Endothelial cell (in vitro differentiated cells): ENCODE measurements at regions not wholly inside any gene's neighbourhood (a gene's known extent, or its start where the extent isn't known, plus 50 kb on each side); places are given as distances from the start of the nearest gene placed in this dataset.

ENCODE experiments used
- DNase-seq: peaks from one replicate; pipeline ENCODE4 v3.0.0; 2021; ENCODE audit warnings: low spot score
- H3K27ac Mint-ChIP-seq: one replicate; pipeline ENCODE4 v1.8.0; 2021; ENCODE audit warnings: mixed read lengths, inconsistent platforms; ENCODE audit not compliant: unreplicated experiment
- H3K27me3 Mint-ChIP-seq: one replicate; pipeline ENCODE4 v1.8.0; 2021; ENCODE audit warnings: mild to moderate bottlenecking, moderate library complexity, mixed read lengths, inconsistent platforms; ENCODE audit not compliant: unreplicated experiment
- H3K36me3 Mint-ChIP-seq: one replicate; pipeline ENCODE4 v1.8.0; 2021; ENCODE audit warnings: mild to moderate bottlenecking, low read depth, mixed read lengths, inconsistent platforms; ENCODE audit not compliant: unreplicated experiment
- H3K4me1 Mint-ChIP-seq: one replicate; pipeline ENCODE4 v1.8.0; 2021; ENCODE audit warnings: mild to moderate bottlenecking, mixed read lengths, inconsistent platforms; ENCODE audit not compliant: unreplicated experiment
- H3K4me3 Mint-ChIP-seq: one replicate; pipeline ENCODE4 v1.8.0; 2021; ENCODE audit warnings: mild to moderate bottlenecking, mixed read lengths, inconsistent platforms; ENCODE audit not compliant: unreplicated experiment
- H3K9me3 Mint-ChIP-seq: one replicate; pipeline ENCODE4 v1.8.0; 2021; ENCODE audit warnings: mixed read lengths, inconsistent platforms; ENCODE audit not compliant: unreplicated experiment
- TF ChIP-seq, protein P1 (sequence below): fragments of 200-600 bp; sonication (generic); IDR thresholded peaks from one replicate; pipeline ENCODE4 v1.5.0; 2021; ENCODE audit warnings: antibody characterized with exemption; ENCODE audit not compliant: unreplicated experiment

DNA sequence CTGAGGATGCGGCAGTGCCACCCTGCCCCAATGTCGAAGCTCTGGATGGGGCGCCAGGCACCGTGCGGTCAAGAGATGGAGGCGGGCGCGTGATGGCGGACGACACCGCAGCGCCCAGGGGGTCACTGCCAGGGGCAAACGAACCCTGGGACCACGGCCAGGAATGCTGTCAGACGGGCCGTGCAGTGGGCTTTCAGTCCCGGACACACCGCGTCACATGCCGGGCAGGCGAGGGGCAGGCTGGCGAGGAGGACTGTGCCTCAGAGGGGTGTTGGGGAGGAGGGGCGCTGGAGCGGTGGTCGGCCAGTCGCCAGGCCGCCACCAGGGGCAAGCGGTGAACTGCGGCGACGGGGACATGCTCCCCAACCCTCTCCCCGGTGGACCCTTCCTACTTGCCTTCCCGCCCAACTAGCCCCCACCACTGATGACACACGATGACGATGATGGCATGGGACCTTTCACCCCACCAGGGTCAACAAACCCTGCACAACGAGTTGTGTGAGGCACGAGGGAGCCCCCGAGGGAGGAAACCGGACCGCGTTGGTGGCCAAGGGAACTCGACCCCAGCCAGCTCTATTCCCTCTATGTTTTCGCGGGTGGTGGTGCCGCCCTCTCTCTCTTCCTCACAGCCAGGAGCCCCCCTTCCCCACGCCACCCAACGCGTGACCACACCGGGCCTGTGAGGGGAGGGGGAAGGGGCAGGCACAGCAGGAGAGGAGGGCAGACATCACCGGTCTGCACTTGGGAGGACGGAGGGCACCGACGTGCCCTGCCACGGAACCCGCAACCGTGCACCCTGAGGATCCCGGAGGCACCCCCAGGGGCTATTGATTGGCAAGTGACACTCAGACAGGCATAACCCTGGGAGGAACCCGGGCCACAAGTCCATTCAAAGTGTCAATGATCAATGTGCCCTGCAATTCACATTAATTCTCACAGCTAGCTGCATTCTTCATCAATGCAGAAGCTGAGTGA lies 1960.9 kb upstream of the DEFB115 start:
- H3K36me3 Mint-ChIP-seq = peaks cover 17% of the 10 kb centered on the region
- peaks cover 19% of the 10 kb centered on the region for H3K27me3 Mint-ChIP-seq
- H3K27ac Mint-ChIP-seq = no peak overlapping the region
- H3K9me3 Mint-ChIP-seq = peaks cover 34% of the 10 kb centered on the region
- H3K4me3 Mint-ChIP-seq = peak overlapping the region; percentile 77
- no peak for DNase-seq
- no peaks in the 10 kb centered on the region for H3K4me1 Mint-ChIP-seq
- TF ChIP-seq, protein P1, sequence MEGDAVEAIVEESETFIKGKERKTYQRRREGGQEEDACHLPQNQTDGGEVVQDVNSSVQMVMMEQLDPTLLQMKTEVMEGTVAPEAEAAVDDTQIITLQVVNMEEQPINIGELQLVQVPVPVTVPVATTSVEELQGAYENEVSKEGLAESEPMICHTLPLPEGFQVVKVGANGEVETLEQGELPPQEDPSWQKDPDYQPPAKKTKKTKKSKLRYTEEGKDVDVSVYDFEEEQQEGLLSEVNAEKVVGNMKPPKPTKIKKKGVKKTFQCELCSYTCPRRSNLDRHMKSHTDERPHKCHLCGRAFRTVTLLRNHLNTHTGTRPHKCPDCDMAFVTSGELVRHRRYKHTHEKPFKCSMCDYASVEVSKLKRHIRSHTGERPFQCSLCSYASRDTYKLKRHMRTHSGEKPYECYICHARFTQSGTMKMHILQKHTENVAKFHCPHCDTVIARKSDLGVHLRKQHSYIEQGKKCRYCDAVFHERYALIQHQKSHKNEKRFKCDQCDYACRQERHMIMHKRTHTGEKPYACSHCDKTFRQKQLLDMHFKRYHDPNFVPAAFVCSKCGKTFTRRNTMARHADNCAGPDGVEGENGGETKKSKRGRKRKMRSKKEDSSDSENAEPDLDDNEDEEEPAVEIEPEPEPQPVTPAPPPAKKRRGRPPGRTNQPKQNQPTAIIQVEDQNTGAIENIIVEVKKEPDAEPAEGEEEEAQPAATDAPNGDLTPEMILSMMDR = no peak

DNA sequence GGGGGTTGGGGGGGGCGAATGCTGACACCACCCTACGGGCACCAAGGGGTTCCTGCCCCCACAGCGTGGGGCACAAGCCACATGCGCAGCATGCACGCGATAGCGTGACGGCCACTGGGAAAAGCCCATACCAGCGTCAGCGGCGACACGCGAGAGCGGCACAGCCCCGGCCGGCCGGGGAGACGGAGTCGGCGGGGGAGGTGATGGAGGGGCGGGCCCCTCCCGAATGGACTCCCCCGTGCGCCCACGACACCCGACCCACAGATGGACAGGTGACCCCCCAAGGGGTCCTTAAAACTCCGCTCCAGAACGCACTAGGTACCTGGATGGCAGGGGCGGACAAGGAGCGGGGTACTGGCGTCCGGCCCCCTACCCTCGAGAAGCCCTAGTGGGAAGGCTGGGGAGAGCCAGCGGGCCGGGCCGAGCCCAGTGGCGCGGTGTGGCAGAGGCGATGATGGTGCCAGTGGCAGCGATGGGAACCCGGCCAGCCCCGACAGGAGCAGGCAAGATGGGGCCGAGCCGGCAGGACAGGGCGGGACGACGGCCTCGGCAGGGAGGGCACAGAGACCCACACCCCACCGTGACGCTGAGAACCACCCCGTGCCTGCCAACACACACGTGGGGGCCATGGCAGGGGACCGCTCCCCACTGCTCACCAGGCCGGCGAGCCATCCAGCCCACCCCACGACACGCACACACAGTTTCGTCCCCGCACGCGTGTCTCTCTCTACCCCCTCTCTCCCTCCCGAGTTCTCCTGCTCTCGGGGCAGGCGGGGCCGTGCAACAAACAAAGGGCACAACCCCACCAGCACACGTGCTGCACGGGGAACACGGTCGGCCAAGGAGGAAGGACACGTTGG lies 1959.8 kb upstream of the DEFB115 start:
- Mint-ChIP-seq H3K27ac (peak overlapping the region; percentile 57), H3K27me3 (peaks cover 25% of the 10 kb centered on the region), H3K36me3 (peaks cover 17% of the 10 kb centered on the region), H3K9me3 (peaks cover 40% of the 10 kb centered on the region), H3K4me1 (no peaks in the 10 kb centered on the region), H3K4me3 (peak overlapping the region; percentile 77)
- no peak for DNase-seq
- TF ChIP-seq, protein P1 = no peak

DNA sequence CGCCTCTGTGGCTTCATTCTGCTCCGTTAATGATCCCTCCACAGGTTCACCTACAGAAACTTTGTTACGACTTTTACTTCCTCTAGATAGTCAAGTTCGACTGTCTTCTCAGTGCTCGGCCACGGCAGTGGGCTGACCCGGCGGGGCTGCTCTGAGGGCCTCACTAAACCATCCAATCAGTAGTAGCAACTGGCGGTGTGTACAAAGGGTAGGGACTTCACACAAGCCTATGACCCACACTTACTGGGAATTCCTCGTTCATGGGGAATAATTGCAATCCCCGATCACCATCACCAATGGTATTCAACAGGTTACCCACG lies 1959.2 kb upstream of the DEFB115 start:
- Mint-ChIP-seq H3K4me3 (no peak overlapping the region), H3K27me3 (peaks cover 26% of the 10 kb centered on the region), H3K36me3 (peaks cover 17% of the 10 kb centered on the region), H3K4me1 (no peaks in the 10 kb centered on the region), H3K9me3 (peaks cover 44% of the 10 kb centered on the region), H3K27ac (peak overlapping the region; percentile 57)
- TF ChIP-seq, protein P1 = no peak
- no peak for DNase-seq

DNA sequence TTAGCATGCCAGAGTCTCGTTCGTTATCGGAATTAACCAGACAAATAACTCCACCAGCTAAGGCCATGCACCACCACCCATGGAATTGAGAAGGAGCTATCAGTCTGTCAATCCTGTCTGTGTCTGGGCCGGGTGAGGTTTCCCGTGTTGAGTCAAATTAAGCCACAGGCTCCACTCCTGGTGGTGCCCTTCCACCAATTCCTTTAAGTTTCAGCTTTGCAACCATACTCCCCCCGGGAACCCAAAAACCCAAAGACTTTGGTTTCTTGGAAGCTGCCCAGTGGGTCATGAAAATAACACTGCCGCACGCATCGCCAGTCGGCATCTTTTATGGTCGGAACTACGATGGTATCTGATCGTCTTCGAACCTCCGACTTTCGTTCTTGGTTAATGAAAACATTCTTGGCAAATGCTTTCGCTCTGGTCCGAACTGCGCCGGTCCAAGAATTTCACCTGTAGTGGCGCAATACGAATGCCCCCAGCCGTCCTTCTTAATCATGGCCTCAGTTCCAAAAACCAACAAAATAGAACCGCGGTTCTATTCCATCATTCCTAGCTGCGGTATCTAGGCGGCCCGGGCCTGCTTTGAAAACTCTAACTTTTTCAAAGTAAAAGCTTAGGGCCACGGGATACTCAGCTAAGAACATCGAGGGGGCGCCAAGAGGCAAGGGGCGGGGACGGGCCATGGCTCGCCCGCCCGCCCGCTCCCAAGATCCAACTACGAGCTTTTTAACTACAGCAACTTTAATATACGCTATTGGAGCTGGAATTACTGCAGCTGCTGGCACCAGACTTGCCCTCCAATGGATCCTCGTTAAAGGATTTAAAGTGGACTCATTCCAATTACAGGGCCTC lies 1958.5 kb upstream of the DEFB115 start:
- Mint-ChIP-seq H3K4me1 (no peaks in the 10 kb centered on the region), H3K9me3 (peaks cover 52% of the 10 kb centered on the region), H3K4me3 (peak overlapping the region; percentile 47), H3K36me3 (peaks cover 17% of the 10 kb centered on the region), H3K27me3 (peaks cover 28% of the 10 kb centered on the region), H3K27ac (no peak overlapping the region)
- TF ChIP-seq, protein P1 = no peak
- no peak for DNase-seq
